GM19397 (cell line): ENCODE measurements at regions not wholly inside any gene's neighbourhood (a gene's known extent, or its start where the extent isn't known, plus 50 kb on each side); places are given as distances from the start of the nearest gene placed in this dataset.
A peak's percentile ranks its signal among the peaks of the same experiment; 100 is the strongest.

Experiments
- ATAC-seq: cut with Tn5 transposase; IDR thresholded peaks from one replicate; pipeline ENCODE4 v1.9.1; 2021; ENCODE audit warnings: mild to moderate bottlenecking, moderate library complexity; ENCODE audit not compliant: unreplicated experiment

DNA sequence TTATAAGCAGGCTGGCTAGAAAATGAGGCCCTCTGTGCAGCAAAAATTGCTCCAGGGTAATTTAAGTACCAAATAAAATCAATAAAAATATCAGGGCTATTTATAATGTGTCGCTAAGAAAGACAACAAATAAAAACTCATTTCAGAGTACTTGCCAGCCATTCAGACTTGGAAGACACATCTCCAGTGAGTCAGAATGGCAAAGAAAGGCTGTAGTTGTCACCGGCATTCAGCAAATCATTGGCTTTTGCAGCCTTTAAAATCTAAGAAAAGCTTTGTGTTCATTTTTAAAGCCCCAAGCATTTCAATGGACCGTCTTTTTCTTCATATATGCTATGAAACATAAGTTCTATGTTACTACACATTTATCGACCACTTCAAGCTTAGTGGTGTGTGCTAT is 141.1 kb upstream of the HNMT start:
- ATAC-seq, result no peak

- no peak for ATAC-seq
Observed at GRCh38 chr2:137824501-137824900, 139.8 kb upstream of the HNMT start.

DNA sequence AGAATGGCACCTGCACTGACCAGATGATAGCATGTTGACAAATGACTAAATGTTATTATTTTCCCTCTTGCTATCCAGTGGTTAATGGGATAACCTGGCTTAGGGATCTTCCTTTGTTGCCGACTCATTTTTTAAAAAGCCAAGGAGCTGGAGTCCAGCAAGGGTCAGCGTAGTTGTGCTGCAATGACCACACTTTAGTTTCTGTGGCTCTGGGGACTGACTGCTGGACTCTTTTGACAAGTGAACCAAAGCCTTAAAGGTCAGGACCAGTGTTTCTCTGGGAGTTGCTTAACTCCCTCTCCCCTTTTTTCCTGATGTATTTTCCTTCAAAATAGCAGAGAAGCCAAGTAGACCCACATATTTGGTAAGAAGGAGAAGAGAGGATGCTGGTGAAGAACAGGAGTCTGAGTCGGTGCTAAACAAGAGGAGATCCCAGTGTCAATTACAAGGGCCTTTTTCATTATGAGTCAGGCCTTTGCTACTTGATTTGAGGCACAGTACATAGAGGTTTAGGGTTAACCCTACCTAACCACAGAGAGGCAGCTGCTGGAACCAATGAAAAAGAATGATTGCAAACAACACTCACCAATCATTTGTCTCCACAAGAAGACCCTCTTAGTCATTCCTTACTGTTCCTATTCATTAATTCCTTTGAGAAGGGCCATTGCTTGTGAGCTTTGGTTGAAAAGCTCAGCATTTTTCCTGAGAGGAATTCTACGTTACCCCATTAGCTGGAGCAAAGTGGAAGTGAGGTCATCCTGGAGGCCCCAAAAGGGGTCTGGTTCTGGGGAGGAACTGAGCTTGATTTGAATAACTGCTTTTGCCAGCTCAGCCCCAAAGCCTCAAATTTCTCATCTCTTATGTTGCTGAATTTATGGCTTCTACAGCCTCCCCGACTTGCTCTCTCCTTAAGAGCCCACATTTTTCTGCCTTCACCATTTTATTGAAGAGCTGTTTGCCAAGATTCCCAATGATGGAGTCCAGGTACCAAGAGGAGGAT is 137.6 kb upstream of the HNMT start:
- ATAC-seq, result peak; percentile 83

- ATAC-seq, result no peak
Observed at GRCh38 chr2:137828624-137829023, 135.6 kb upstream of the HNMT start.

DNA sequence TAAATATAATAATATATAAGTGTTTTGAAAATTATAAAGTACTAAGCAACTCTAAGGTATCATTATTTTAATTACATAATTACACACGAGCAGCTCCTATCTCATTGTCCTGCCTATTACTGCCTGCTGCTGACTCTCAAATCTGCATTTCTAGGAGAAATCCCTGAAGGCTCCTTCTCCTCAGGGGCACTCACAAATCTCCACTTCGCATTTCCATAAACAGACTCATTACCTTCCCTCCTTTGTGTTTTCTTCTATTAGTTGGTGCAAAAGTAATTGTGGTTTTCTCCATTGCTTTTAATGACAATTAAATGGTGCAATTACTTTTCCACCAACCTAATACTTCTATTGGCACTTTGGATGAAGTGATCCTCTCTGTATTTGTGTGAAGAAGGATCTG is 135.0 kb upstream of the HNMT start:
- ATAC-seq, result no peak

DNA sequence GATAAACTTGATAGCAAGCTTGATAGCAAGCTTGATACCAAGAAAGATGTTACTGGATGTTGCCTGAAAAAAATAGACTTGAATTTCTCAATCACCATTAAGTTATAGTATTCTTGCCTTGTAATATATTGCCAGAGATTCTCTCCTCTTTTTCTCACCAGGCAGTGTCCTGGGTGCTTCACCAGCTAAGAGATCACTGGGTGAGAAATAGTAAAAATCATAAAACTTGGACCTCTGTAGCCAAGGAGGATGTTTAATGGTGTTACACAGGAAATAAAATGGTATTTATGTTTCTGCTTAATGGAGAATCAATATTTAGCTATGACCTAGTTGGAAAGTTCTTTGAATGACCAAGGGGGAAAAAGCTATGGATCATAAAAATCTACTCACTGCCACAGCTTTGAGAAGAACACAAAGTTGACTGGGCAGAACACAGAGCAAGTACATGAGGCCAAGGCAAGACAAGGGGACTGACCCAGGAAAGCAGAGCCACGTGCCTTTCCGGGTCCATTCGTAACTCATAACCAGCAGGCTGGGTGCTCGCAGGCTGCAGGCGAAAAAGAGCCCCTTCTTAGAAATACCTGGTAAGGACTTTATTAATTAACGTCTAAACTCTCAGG is 129.4 kb upstream of the HNMT start:
- no peak for ATAC-seq

DNA sequence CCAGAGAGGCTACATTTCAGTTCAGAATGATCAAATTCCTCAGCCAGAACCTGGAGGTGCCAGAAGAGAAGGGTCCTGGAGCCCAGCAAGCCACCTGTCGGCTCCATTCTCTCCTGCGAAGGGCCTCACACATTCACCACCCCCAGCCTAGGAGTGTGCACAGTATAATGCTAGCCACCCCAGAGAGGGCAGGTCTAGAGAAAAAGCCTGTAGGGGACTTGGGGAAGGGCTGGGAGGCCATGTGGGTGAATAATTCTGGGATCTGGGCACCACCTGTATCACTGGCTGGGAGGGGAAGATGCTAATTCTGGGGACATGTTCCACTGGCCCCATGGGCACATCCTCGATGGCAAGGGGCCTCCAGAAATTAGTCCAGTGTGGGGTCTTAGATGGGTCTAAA is 127.6 kb upstream of the HNMT start:
- ATAC-seq, result no peak

DNA sequence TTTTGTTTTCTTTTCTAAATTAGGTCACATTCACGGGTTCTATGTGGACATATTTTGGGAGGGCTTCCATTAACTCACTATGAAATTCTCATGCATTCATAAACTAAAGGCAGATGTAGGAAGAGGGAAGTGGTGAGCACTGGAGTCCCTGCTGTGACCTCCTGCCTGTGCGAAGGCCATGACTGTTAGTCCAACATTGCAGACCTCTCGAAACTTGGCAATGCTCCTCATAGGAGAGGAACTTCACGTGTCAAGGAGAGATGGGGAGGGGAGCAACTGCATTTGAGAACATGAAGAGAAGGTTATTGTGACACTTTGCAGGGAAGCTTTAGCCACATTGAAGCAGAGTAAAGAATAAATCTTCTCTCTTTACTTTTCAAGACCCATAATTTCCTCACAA is 126.4 kb upstream of the HNMT start:
- ATAC-seq, result no peak

DNA sequence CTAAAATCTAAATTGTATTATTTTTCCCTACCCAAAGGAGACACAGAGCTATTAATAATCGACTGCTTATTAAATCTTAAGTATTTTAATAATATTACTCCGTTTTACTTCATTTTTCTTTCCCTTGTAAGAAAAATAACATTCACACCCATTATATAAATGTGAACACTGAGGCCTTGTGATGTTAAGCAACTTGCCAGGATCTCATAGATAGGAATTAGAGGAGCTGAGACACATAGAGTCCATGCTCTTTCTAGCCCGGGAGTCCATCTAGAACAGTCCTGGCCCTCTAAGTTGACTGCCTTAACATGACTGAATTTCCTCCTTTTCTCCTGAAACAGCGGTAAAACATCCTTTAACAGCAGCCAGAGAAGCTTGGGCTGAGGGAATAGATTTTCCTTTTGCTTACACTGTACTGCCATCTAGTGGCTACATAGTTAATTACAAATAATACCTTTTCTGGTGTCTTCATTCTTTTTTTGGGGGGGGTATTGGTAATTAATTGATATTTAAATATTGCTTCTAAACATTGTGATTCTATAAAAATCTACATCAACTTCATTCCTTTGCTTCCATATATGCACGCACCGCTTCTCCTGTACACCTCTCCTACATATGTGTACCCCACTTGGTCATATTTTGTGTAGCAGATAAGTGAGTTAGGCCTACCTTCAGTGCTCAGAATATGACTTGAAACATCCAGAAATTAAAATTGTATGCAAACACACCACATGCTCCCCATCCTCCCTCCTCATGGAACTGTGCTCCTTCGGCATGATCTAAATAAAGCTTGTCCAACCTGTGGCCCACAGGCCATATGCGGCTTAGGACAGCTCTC is 125.8 kb upstream of the HNMT start:
- ATAC-seq, result no peak

DNA sequence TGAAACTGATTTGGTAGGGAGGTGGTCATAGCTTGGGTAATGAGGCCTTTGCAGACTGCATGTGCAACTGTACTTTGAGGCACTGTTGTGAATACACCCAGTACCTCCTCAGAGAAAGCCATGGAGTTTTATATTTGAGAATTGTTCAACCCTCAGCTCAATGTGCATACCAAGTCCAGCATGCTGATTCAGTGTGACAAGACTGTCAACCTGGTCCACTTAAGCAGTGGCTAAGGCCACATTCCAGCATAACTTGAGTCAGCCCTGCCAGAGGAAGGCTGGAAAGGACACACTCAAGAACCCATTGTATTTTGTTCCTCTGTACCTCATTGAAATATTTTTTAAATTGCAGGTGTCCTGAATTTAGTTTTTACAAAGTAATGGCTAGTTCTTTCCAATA is 121.8 kb upstream of the HNMT start:
- no peak for ATAC-seq

GRCh38 chr2:137842952-137843351 is 121.3 kb upstream of the HNMT start:
- no peak for ATAC-seq

DNA sequence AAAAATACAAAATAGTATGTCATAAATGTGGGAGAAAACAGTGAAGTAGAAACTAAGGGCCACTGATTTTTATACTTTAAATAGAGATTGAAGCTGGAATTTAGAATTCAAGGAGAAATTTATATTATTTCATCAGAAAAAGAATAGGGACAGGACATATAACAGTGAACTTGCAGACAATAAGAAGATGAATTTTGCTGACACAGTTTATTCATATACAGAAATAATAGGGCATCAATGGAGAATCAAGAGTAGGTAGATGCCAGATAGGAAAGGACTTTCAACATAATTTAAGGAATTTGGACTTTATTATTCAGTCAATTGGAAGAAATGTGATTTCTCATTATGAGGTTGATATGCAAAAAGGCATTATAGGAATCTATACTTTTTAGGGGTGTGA is 118.9 kb upstream of the HNMT start:
- ATAC-seq, result no peak

- ATAC-seq, result no peak
Observed at GRCh38 chr2:137846993-137847392, 117.3 kb upstream of the HNMT start.

DNA sequence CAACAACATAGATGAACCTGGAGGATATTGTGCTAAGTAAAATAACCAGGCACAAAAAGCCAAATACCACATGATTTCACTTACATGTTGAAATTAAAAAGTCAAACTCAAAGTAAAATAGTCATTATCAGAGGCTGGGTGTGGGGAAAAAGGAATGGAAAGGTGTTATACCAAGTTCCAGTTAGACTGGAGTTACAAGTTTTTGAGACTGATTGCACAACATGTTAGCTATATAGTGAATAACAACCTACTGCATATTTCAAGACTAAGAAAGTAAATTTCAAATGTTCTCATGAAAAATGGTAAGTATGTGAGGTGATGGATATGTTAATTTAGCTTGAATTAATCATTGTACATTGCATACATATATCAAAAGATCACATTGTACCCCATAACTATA is 116.8 kb upstream of the HNMT start:
- ATAC-seq, result no peak

- ATAC-seq, result no peak
Observed at GRCh38 chr2:137857881-137858280, 106.4 kb upstream of the HNMT start.

DNA sequence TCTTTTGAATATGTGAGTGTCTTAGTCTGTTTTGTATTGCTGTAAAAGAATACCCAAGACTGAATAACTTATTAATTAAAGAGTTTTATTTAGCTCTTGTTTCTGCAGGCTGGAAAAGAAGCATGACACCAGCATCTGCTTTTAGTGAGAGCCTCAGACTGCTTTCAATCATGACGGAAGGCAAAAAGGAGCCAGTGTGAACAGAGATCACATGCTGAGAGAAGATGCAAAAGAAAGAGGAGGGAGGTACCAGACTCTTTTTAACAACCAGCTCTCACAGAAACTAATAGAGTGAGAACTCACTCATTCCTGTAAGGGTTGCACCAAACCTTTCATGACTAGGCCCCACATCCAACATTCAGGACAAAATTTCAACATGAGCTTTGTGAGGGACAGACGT is 101.6 kb upstream of the HNMT start:
- ATAC-seq, result no peak

DNA sequence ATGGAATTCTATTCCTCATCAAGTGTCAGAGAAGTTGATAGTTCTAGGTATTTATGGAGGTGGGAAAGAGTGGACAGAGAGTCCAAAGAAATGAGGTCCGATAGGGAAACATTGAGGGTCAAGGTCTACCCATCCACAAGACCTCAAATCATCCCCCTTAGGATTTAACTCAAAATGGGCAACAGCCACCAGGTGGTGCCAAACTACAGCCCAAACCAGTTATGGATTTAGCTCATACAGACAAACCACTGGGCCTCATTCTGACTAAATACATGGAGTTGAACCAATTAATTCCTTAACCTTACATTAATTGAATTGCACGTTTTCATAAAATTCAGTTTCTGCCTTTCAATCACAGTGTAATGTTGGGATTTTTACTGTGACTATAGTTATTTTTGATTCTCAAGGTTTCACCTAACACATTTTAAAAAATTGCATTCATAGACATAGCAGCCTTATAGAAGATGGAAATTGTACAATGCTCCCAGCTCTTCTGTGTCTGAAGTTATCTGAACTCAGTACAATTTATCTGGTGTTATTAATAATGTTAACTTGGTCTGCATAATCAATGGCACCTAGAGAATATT is 98.2 kb upstream of the HNMT start:
- peak; percentile 68 for ATAC-seq

DNA sequence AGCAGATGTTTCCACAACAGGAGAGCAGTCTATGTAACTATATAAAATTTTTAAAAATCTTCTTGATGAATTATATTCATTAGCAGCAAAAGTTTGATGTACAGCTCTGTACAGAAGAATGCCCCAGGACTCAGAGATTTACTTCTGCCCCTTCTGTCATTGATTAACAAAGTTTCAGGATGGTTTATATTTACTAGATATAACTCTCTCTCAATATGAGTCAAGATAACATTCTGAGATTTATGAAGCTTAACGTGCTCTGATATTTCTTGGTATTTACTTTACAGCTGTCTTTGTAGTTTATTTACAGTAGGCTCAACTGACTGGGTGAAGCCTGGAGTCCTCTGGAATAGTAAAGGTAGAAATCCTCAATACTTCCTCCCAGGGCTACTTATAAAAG is 93.6 kb upstream of the HNMT start:
- ATAC-seq, result peak; percentile 56

GRCh38 chr2:137872577-137872976 is 91.7 kb upstream of the HNMT start:
- peak; percentile 69 for ATAC-seq

- no peak for ATAC-seq
Observed at GRCh38 chr2:137873536-137874244, 90.6 kb upstream of the HNMT start.
